ENCODE measurements at regions not wholly inside any gene's neighbourhood (a gene's known extent, or its start where the extent isn't known, plus 50 kb on each side); places are given as distances from the start of the nearest gene placed in this dataset.

GRCh38 chr13:57552437-57552836, 79.1 kb upstream of the PCDH17 start (continued):
- no peak for TF ChIP-seq CTCF (conservative IDR thresholded peaks at IDR 0.05; ENCODE audit: low read depth in 2 of 2)
- TF ChIP-seq JUNB (IDR thresholded peaks at IDR 0.05; ENCODE audit: unreplicated experiment) = no peak
- TF ChIP-seq CREB1 (CRISPR knock-in tag; IDR thresholded peaks at IDR 0.05; ENCODE audit: low read depth) = no peak
- TF ChIP-seq STAT1 (IDR thresholded peaks at IDR 0.05; ENCODE audit: unreplicated experiment) = no peak

GRCh38 chr13:57553932-57554331, 77.6 kb upstream of the PCDH17 start:
- Mint-ChIP-seq H3K4me3 (no peak overlapping the region), H3K9me3 (peaks cover 6% of the 10 kb centered on the region; the same call in 2 of the 3 replicates), H3K36me3 (ENCODE audit: low read depth) (peaks cover 3% of the 10 kb centered on the region; the same call in 1 of the 3 replicates), H3K27ac (no peak overlapping the region), H3K27me3 (ENCODE audit: insufficient read depth, low read depth, poor library complexity) (no peaks in the 10 kb centered on the region), H3K4me1 (no peaks in the 10 kb centered on the region)
- no peaks in the 10 kb centered on the region for H3K79me2 ChIP-seq (replicated peaks; ENCODE audit: insufficient read depth)
- no peaks in the 10 kb centered on the region for H3K27me3 ChIP-seq (ENCODE audit: insufficient read depth)
- H3K36me3 ChIP-seq (ENCODE audit: insufficient read depth) = no peaks in the 10 kb centered on the region
- H3K4me1 ChIP-seq (ENCODE audit: insufficient read depth) = no peaks in the 10 kb centered on the region
- no peak overlapping the region for H3K4me2 ChIP-seq
- H4K20me1 ChIP-seq (replicated peaks; ENCODE audit: insufficient read depth) = no peaks in the 10 kb centered on the region
- no peaks in the 10 kb centered on the region for H3K9me2 ChIP-seq (ENCODE audit: insufficient read depth)
- TF ChIP-seq STAT1 (IDR thresholded peaks at IDR 0.05; ENCODE audit: unreplicated experiment) = no peak
- TF ChIP-seq ZNF331 (CRISPR knock-in tag; IDR thresholded peaks at IDR 0.05; ENCODE audit: low read depth) = peak; percentile 97
- H3F3A ChIP-seq (replicated peaks; ENCODE audit: low read depth) = no peaks in the 10 kb centered on the region
- no peak overlapping the region for H2AFZ ChIP-seq
- no peak overlapping the region for H3K4me3 ChIP-seq
- DNase-seq (ENCODE audit: low spot score) (no peak), ATAC-seq (no peak)
- no peak overlapping the region for H3K27ac ChIP-seq (ENCODE audit: low read depth)

GRCh38 chr13:57558051-57558467, 73.5 kb upstream of the PCDH17 start:
- Mint-ChIP-seq H3K4me3 (no peak overlapping the region), H3K4me1 (no peaks in the 10 kb centered on the region), H3K27ac (no peak overlapping the region), H3K36me3 (ENCODE audit: low read depth) (peaks cover 3% of the 10 kb centered on the region; the same call in 1 of the 3 replicates), H3K9me3 (peaks cover 6% of the 10 kb centered on the region; the same call in 2 of the 3 replicates), H3K27me3 (ENCODE audit: insufficient read depth, low read depth, poor library complexity) (no peaks in the 10 kb centered on the region)
- TF ChIP-seq JUNB (IDR thresholded peaks at IDR 0.05; ENCODE audit: unreplicated experiment) = no peak
- peak; percentile 60 to 62 for TF ChIP-seq CTCF (conservative IDR thresholded peaks at IDR 0.05; ENCODE audit: low read depth in 2 of 2)
- H3F3A ChIP-seq (replicated peaks; ENCODE audit: low read depth) = no peaks in the 10 kb centered on the region
- no peak overlapping the region for H3K27ac ChIP-seq (ENCODE audit: low read depth)
- no peaks in the 10 kb centered on the region for H3K36me3 ChIP-seq (ENCODE audit: insufficient read depth)
- peak; percentile 38; the same call in 2 of the 3 replicates for ATAC-seq
- H3K4me2 ChIP-seq = no peak overlapping the region
- no peaks in the 10 kb centered on the region for H3K79me2 ChIP-seq (replicated peaks; ENCODE audit: insufficient read depth)
- H2AFZ ChIP-seq = no peak overlapping the region
- no peaks in the 10 kb centered on the region for H3K4me1 ChIP-seq (ENCODE audit: insufficient read depth)
- no peak overlapping the region for H3K4me3 ChIP-seq
- H3K27me3 ChIP-seq (ENCODE audit: insufficient read depth) = no peaks in the 10 kb centered on the region
- no peaks in the 10 kb centered on the region for H3K9me2 ChIP-seq (ENCODE audit: insufficient read depth)
- DNase-seq (ENCODE audit: low spot score) = peak; percentile 80
- H4K20me1 ChIP-seq (replicated peaks; ENCODE audit: insufficient read depth) = no peaks in the 10 kb centered on the region

Data from GM23338 (cell line).